ENCODE measurements at regions not wholly inside any gene's neighbourhood (a gene's known extent, or its start where the extent isn't known, plus 50 kb on each side); places are given as distances from the start of the nearest gene placed in this dataset.
"Not testable (repeated sequence)": the region's sequence is repeated elsewhere in the genome, so short reads cannot be mapped to it uniquely, and the experiment has no call there.

- DNase-seq: no peak
Observed at GRCh38 chr2:234590076-234590475, 93.2 kb upstream of the ARL4C start.

- peak; percentile 67 for DNase-seq
Observed at GRCh38 chr2:234588054-234588430, 91.2 kb upstream of the ARL4C start.

- peak; percentile 67 for DNase-seq
Observed at GRCh38 chr2:234587341-234588053, 90.6 kb upstream of the ARL4C start.

- no peak for DNase-seq
Observed at GRCh38 chr2:234583331-234583730, 86.5 kb upstream of the ARL4C start.

- no peak for DNase-seq
Observed at GRCh38 chr2:234580686-234581085, 83.8 kb upstream of the ARL4C start.

GRCh38 chr2:234579231-234579962, 82.5 kb upstream of the ARL4C start:
- DNase-seq: no peak

- no peak for DNase-seq
Observed at GRCh38 chr2:234578389-234578788, 81.5 kb upstream of the ARL4C start.

GRCh38 chr2:234577191-234577590, 80.3 kb upstream of the ARL4C start:
- no peak for DNase-seq

- DNase-seq: no peak
Observed at GRCh38 chr2:234571620-234572407, 74.9 kb upstream of the ARL4C start.

- no peak for DNase-seq
Observed at GRCh38 chr2:234570476-234570875, 73.6 kb upstream of the ARL4C start.

- DNase-seq: no peak
Observed at GRCh38 chr2:234569776-234570430, 73.0 kb upstream of the ARL4C start.

- no peak for DNase-seq
Observed at GRCh38 chr2:234566622-234567021, 69.7 kb upstream of the ARL4C start.

GRCh38 chr2:234565842-234566619, 69.2 kb upstream of the ARL4C start:
- DNase-seq: no peak

GRCh38 chr2:234565201-234565600, 68.3 kb upstream of the ARL4C start:
- no peak for DNase-seq

GRCh38 chr2:234564699-234565098, 67.8 kb upstream of the ARL4C start:
- DNase-seq: peak; percentile 32

GRCh38 chr2:234559609-234560008, 62.7 kb upstream of the ARL4C start:
- no peak for DNase-seq

- DNase-seq: no peak
Observed at GRCh38 chr2:234558642-234559041, 61.8 kb upstream of the ARL4C start.

- no peak for DNase-seq
Observed at GRCh38 chr2:234556848-234557573, 60.1 kb upstream of the ARL4C start.

GRCh38 chr2:234555616-234556249, 58.9 kb upstream of the ARL4C start:
- no peak for DNase-seq

- DNase-seq: no peak
Observed at GRCh38 chr2:234555161-234555560, 58.3 kb upstream of the ARL4C start.

GRCh38 chr2:234553223-234553622, 56.3 kb upstream of the ARL4C start:
- DNase-seq: not testable (repeated sequence)
